Activated naive CD8-positive, alpha-beta T cell treated with anti-CD3 and anti-CD28 coated beads, Interleukin-2, amount 50 U/mL, for 24 hours (primary cell): ENCODE measurements at regions not wholly inside any gene's neighbourhood (a gene's known extent, or its start where the extent isn't known, plus 50 kb on each side); places are given as distances from the start of the nearest gene placed in this dataset.

Experiments
- ATAC-seq: fragments of 150-1000 bp; cut with Tn5 transposase; one replicate; pipeline ENCODE4 v1.10.0; 2021
- DNase-seq: peaks from one replicate; pipeline ENCODE4 v3.0.0; 2021
- H3K27ac Mint-ChIP-seq: one replicate; pipeline ENCODE4 v1.8.0; 2021; ENCODE audit warnings: mild to moderate bottlenecking, mixed read lengths
- H3K27me3 Mint-ChIP-seq: one replicate; pipeline ENCODE4 v1.8.0; 2021; ENCODE audit warnings: mixed read lengths
- H3K36me3 Mint-ChIP-seq: one replicate; pipeline ENCODE4 v1.8.0; 2021; ENCODE audit warnings: low read depth, mixed read lengths
- H3K4me1 Mint-ChIP-seq: one replicate; pipeline ENCODE4 v1.8.0; 2021; ENCODE audit warnings: mixed read lengths
- H3K4me3 Mint-ChIP-seq: one replicate; pipeline ENCODE4 v1.8.0; 2021; ENCODE audit warnings: mild to moderate bottlenecking, moderate library complexity, mixed read lengths
- H3K9me3 Mint-ChIP-seq: one replicate; pipeline ENCODE4 v1.8.0; 2021; ENCODE audit warnings: mixed read lengths

- DNase-seq (no peak), ATAC-seq (no peak)
- Mint-ChIP-seq H3K36me3 (no peaks in the 10 kb centered on the region), H3K4me1 (no peaks in the 10 kb centered on the region), H3K9me3 (peaks cover 4% of the 10 kb centered on the region), H3K4me3 (no peak overlapping the region), H3K27ac (no peak overlapping the region), H3K27me3 (no peaks in the 10 kb centered on the region)
Observed at GRCh38 chr22:49331878-49332277, 495.8 kb downstream of the BRD1 start.

- H3K4me3 Mint-ChIP-seq, result no peak overlapping the region
- no peak overlapping the region for H3K27ac Mint-ChIP-seq
- no peaks in the 10 kb centered on the region for H3K27me3 Mint-ChIP-seq
- H3K9me3 Mint-ChIP-seq, result peaks cover 6% of the 10 kb centered on the region
- no peaks in the 10 kb centered on the region for H3K4me1 Mint-ChIP-seq
- DNase-seq, result no peak
- H3K36me3 Mint-ChIP-seq, result no peaks in the 10 kb centered on the region
- ATAC-seq, result no peak
Observed at GRCh38 chr22:49331223-49331815, 496.4 kb downstream of the BRD1 start.

- Mint-ChIP-seq H3K27me3 (no peaks in the 10 kb centered on the region), H3K4me1 (no peaks in the 10 kb centered on the region), H3K4me3 (no peak overlapping the region), H3K9me3 (peaks cover 6% of the 10 kb centered on the region), H3K36me3 (no peaks in the 10 kb centered on the region), H3K27ac (no peak overlapping the region)
- ATAC-seq, result no peak
- DNase-seq, result no peak
Observed at GRCh38 chr22:49330421-49331222, 497.1 kb downstream of the BRD1 start.

- H3K4me1 Mint-ChIP-seq, result no peaks in the 10 kb centered on the region
- no peak overlapping the region for H3K4me3 Mint-ChIP-seq
- H3K36me3 Mint-ChIP-seq, result no peaks in the 10 kb centered on the region
- H3K27me3 Mint-ChIP-seq, result peaks cover under 1% of the 10 kb centered on the region
- DNase-seq (no peak), ATAC-seq (no peak)
- peaks cover 6% of the 10 kb centered on the region for H3K9me3 Mint-ChIP-seq
- no peak overlapping the region for H3K27ac Mint-ChIP-seq
Observed at GRCh38 chr22:49329636-49330035, 498.0 kb downstream of the BRD1 start.

- no peaks in the 10 kb centered on the region for H3K4me1 Mint-ChIP-seq
- DNase-seq, result no peak
- H3K9me3 Mint-ChIP-seq, result peaks cover 6% of the 10 kb centered on the region
- no peak overlapping the region for H3K4me3 Mint-ChIP-seq
- no peak for ATAC-seq
- H3K27me3 Mint-ChIP-seq, result peaks cover 2% of the 10 kb centered on the region
- no peaks in the 10 kb centered on the region for H3K36me3 Mint-ChIP-seq
- no peak overlapping the region for H3K27ac Mint-ChIP-seq
Observed at GRCh38 chr22:49328630-49329405, 498.9 kb downstream of the BRD1 start.

- no peak overlapping the region for H3K27ac Mint-ChIP-seq
- peaks cover 6% of the 10 kb centered on the region for H3K9me3 Mint-ChIP-seq
- no peak overlapping the region for H3K4me3 Mint-ChIP-seq
- no peak for DNase-seq
- no peaks in the 10 kb centered on the region for H3K36me3 Mint-ChIP-seq
- H3K4me1 Mint-ChIP-seq, result no peaks in the 10 kb centered on the region
- peaks cover 7% of the 10 kb centered on the region for H3K27me3 Mint-ChIP-seq
- ATAC-seq, result no peak
Observed at GRCh38 chr22:49328118-49328475, 499.6 kb downstream of the BRD1 start.

GRCh38 chr22:49327411-49328117 is 500.1 kb downstream of the BRD1 start:
- H3K27ac Mint-ChIP-seq, result no peak overlapping the region
- H3K36me3 Mint-ChIP-seq, result no peaks in the 10 kb centered on the region
- no peaks in the 10 kb centered on the region for H3K4me1 Mint-ChIP-seq
- no peak for ATAC-seq
- no peak overlapping the region for H3K4me3 Mint-ChIP-seq
- peaks cover 7% of the 10 kb centered on the region for H3K27me3 Mint-ChIP-seq
- peaks cover 6% of the 10 kb centered on the region for H3K9me3 Mint-ChIP-seq
- DNase-seq, result no peak

- Mint-ChIP-seq H3K36me3 (no peaks in the 10 kb centered on the region), H3K4me3 (no peak overlapping the region), H3K27ac (no peak overlapping the region), H3K4me1 (no peaks in the 10 kb centered on the region), H3K27me3 (peaks cover 7% of the 10 kb centered on the region), H3K9me3 (peaks cover 6% of the 10 kb centered on the region)
- no peak for DNase-seq
- no peak for ATAC-seq
Observed at GRCh38 chr22:49326558-49326957, 501.1 kb downstream of the BRD1 start.

- DNase-seq (no peak), ATAC-seq (no peak)
- H3K27ac Mint-ChIP-seq, result no peak overlapping the region
- H3K9me3 Mint-ChIP-seq, result peaks cover 6% of the 10 kb centered on the region
- peaks cover 7% of the 10 kb centered on the region for H3K27me3 Mint-ChIP-seq
- H3K4me1 Mint-ChIP-seq, result no peaks in the 10 kb centered on the region
- no peaks in the 10 kb centered on the region for H3K36me3 Mint-ChIP-seq
- H3K4me3 Mint-ChIP-seq, result no peak overlapping the region
Observed at GRCh38 chr22:49325531-49326395, 501.9 kb downstream of the BRD1 start.

- DNase-seq (no peak), ATAC-seq (no peak)
- no peak overlapping the region for H3K4me3 Mint-ChIP-seq
- peaks cover 6% of the 10 kb centered on the region for H3K9me3 Mint-ChIP-seq
- no peaks in the 10 kb centered on the region for H3K4me1 Mint-ChIP-seq
- H3K36me3 Mint-ChIP-seq, result no peaks in the 10 kb centered on the region
- H3K27ac Mint-ChIP-seq, result no peak overlapping the region
- peaks cover 11% of the 10 kb centered on the region for H3K27me3 Mint-ChIP-seq
Observed at GRCh38 chr22:49324527-49325491, 502.9 kb downstream of the BRD1 start.

GRCh38 chr22:49323751-49324415 is 503.8 kb downstream of the BRD1 start:
- Mint-ChIP-seq H3K27ac (no peak overlapping the region), H3K4me3 (no peak overlapping the region), H3K27me3 (peaks cover 20% of the 10 kb centered on the region), H3K9me3 (peaks cover 6% of the 10 kb centered on the region), H3K36me3 (no peaks in the 10 kb centered on the region), H3K4me1 (no peaks in the 10 kb centered on the region)
- DNase-seq, result no peak
- no peak for ATAC-seq

- Mint-ChIP-seq H3K27me3 (peaks cover 20% of the 10 kb centered on the region), H3K4me3 (no peak overlapping the region), H3K27ac (no peak overlapping the region), H3K9me3 (peaks cover 6% of the 10 kb centered on the region), H3K4me1 (no peaks in the 10 kb centered on the region), H3K36me3 (no peaks in the 10 kb centered on the region)
- DNase-seq (no peak), ATAC-seq (no peak)
Observed at GRCh38 chr22:49322861-49323622, 504.6 kb downstream of the BRD1 start.
